Activated T-helper 2 cell treated with anti-CD3 and anti-CD28 coated beads, Interferon-gamma antibody, Interleukin-2, Interleukin-4, amounts not matched to agents 10 μg/mL and 5 μg/mL and 100 μg/mL, durations not matched to agents 14 hours and 24 hours and 36 hours (primary cell): ENCODE measurements at regions not wholly inside any gene's neighbourhood (a gene's known extent, or its start where the extent isn't known, plus 50 kb on each side); places are given as distances from the start of the nearest gene placed in this dataset.

ENCODE experiments used
- DNase-seq: peaks from one replicate; pipeline ENCODE4 v3.0.0; 2021; ENCODE audit warnings: low spot score
- H3K27ac Mint-ChIP-seq: one replicate; pipeline ENCODE4 v1.8.0; 2021; ENCODE audit warnings: mixed read lengths
- H3K27me3 Mint-ChIP-seq: one replicate; pipeline ENCODE4 v1.8.0; 2021; ENCODE audit warnings: low read depth, mixed read lengths
- H3K36me3 Mint-ChIP-seq: one replicate; pipeline ENCODE4 v1.8.0; 2021; ENCODE audit warnings: low read depth, mixed read lengths
- H3K4me1 Mint-ChIP-seq: one replicate; pipeline ENCODE4 v1.8.0; 2021; ENCODE audit warnings: low read depth, mixed read lengths
- H3K4me3 Mint-ChIP-seq: one replicate; pipeline ENCODE4 v1.8.0; 2021; ENCODE audit warnings: low read depth, mild to moderate bottlenecking, moderate library complexity, mixed read lengths
- H3K9me3 Mint-ChIP-seq: one replicate; pipeline ENCODE4 v1.8.0; 2021; ENCODE audit warnings: mixed read lengths
- intact Hi-C: fragments of 100-400 bp; cut with micrococcal nuclease; formaldehyde crosslinking; loops from one replicate; pipeline ENCODE4 v1.15.1; 2023

GRCh38 chr10:33901166-33901565 lies 566.7 kb upstream of the NRP1 start:
- H3K27ac Mint-ChIP-seq, result no peak overlapping the region

GRCh38 chr10:33900596-33900995 lies 566.1 kb upstream of the NRP1 start:
- no peak overlapping the region for H3K27ac Mint-ChIP-seq
- intact Hi-C loops, result no loop called here
- no peaks in the 10 kb centered on the region for H3K36me3 Mint-ChIP-seq
- H3K4me1 Mint-ChIP-seq, result no peaks in the 10 kb centered on the region
- no peaks in the 10 kb centered on the region for H3K27me3 Mint-ChIP-seq
- DNase-seq, result no peak
- H3K9me3 Mint-ChIP-seq, result no peaks in the 10 kb centered on the region
- no peak overlapping the region for H3K4me3 Mint-ChIP-seq

More at GRCh38 chr10:33901166-33901565, 566.7 kb upstream of the NRP1 start:
- Mint-ChIP-seq H3K36me3 (no peaks in the 10 kb centered on the region), H3K27me3 (no peaks in the 10 kb centered on the region), H3K4me1 (no peaks in the 10 kb centered on the region), H3K4me3 (no peak overlapping the region), H3K9me3 (no peaks in the 10 kb centered on the region)
- DNase-seq, result no peak
- intact Hi-C loops, result no loop called here

GRCh38 chr10:33899578-33900531 lies 565.4 kb upstream of the NRP1 start:
- H3K27ac Mint-ChIP-seq, result no peak overlapping the region
- H3K4me3 Mint-ChIP-seq, result no peak overlapping the region
- H3K4me1 Mint-ChIP-seq, result no peaks in the 10 kb centered on the region
- H3K9me3 Mint-ChIP-seq, result no peaks in the 10 kb centered on the region
- no peaks in the 10 kb centered on the region for H3K27me3 Mint-ChIP-seq
- H3K36me3 Mint-ChIP-seq, result no peaks in the 10 kb centered on the region
- intact Hi-C loops, result no loop called here
- no peak for DNase-seq

GRCh38 chr10:33897291-33897752 lies 562.9 kb upstream of the NRP1 start:
- Mint-ChIP-seq H3K9me3 (no peaks in the 10 kb centered on the region), H3K4me3 (no peak overlapping the region), H3K4me1 (no peaks in the 10 kb centered on the region), H3K36me3 (no peaks in the 10 kb centered on the region), H3K27ac (no peak overlapping the region), H3K27me3 (no peaks in the 10 kb centered on the region)
- intact Hi-C loops, result no loop called here
- DNase-seq, result no peak

- no peaks in the 10 kb centered on the region for H3K27me3 Mint-ChIP-seq
- no peaks in the 10 kb centered on the region for H3K9me3 Mint-ChIP-seq
- no peaks in the 10 kb centered on the region for H3K4me1 Mint-ChIP-seq
- intact Hi-C loops, result no loop called here
- DNase-seq, result no peak
- H3K4me3 Mint-ChIP-seq, result no peak overlapping the region
- no peak overlapping the region for H3K27ac Mint-ChIP-seq
- no peaks in the 10 kb centered on the region for H3K36me3 Mint-ChIP-seq
These were observed 559.0 kb upstream of the NRP1 start for GRCh38 chr10:33893506-33893905.

- no peaks in the 10 kb centered on the region for H3K36me3 Mint-ChIP-seq
- no peaks in the 10 kb centered on the region for H3K4me1 Mint-ChIP-seq
- no peaks in the 10 kb centered on the region for H3K9me3 Mint-ChIP-seq
- no peak for DNase-seq
- intact Hi-C loops, result no loop called here
- H3K27ac Mint-ChIP-seq, result no peak overlapping the region
- H3K27me3 Mint-ChIP-seq, result no peaks in the 10 kb centered on the region
- H3K4me3 Mint-ChIP-seq, result no peak overlapping the region
These were observed 554.9 kb upstream of the NRP1 start for GRCh38 chr10:33889371-33889770.

- no peak overlapping the region for H3K4me3 Mint-ChIP-seq
- no peak overlapping the region for H3K27ac Mint-ChIP-seq
- no peaks in the 10 kb centered on the region for H3K9me3 Mint-ChIP-seq
- H3K4me1 Mint-ChIP-seq, result no peaks in the 10 kb centered on the region
- H3K36me3 Mint-ChIP-seq, result no peaks in the 10 kb centered on the region
- no peak for DNase-seq
- H3K27me3 Mint-ChIP-seq, result no peaks in the 10 kb centered on the region
- intact Hi-C loops, result no loop called here
These were observed 552.7 kb upstream of the NRP1 start for GRCh38 chr10:33887188-33887587.

GRCh38 chr10:33886299-33886698 lies 551.8 kb upstream of the NRP1 start:
- DNase-seq, result no peak
- H3K27ac Mint-ChIP-seq, result no peak overlapping the region
- H3K27me3 Mint-ChIP-seq, result no peaks in the 10 kb centered on the region
- H3K36me3 Mint-ChIP-seq, result no peaks in the 10 kb centered on the region
- H3K4me1 Mint-ChIP-seq, result no peaks in the 10 kb centered on the region
- peaks cover 3% of the 10 kb centered on the region for H3K9me3 Mint-ChIP-seq
- intact Hi-C loops, result no loop called here
- no peak overlapping the region for H3K4me3 Mint-ChIP-seq

- Mint-ChIP-seq H3K27ac (no peak overlapping the region), H3K4me3 (no peak overlapping the region)
These were observed 550.1 kb upstream of the NRP1 start for GRCh38 chr10:33884604-33885003.

GRCh38 chr10:33883881-33884280 lies 549.4 kb upstream of the NRP1 start:
- Mint-ChIP-seq H3K36me3 (no peaks in the 10 kb centered on the region), H3K4me1 (no peaks in the 10 kb centered on the region), H3K27ac (no peak overlapping the region), H3K9me3 (peaks cover 3% of the 10 kb centered on the region), H3K27me3 (no peaks in the 10 kb centered on the region), H3K4me3 (no peak overlapping the region)
- DNase-seq, result no peak
- intact Hi-C loops, result no loop called here

More at GRCh38 chr10:33884604-33885003, 550.1 kb upstream of the NRP1 start:
- Mint-ChIP-seq H3K27me3 (no peaks in the 10 kb centered on the region), H3K9me3 (peaks cover 3% of the 10 kb centered on the region), H3K4me1 (no peaks in the 10 kb centered on the region), H3K36me3 (no peaks in the 10 kb centered on the region)
- DNase-seq, result no peak
- intact Hi-C loops, result no loop called here

- Mint-ChIP-seq H3K9me3 (peaks cover 3% of the 10 kb centered on the region), H3K4me1 (no peaks in the 10 kb centered on the region), H3K4me3 (no peak overlapping the region), H3K27me3 (no peaks in the 10 kb centered on the region), H3K27ac (no peak overlapping the region), H3K36me3 (no peaks in the 10 kb centered on the region)
- no peak for DNase-seq
- intact Hi-C loops, result no loop called here
These were observed 548.5 kb upstream of the NRP1 start for GRCh38 chr10:33882996-33883395.

- H3K27me3 Mint-ChIP-seq, result no peaks in the 10 kb centered on the region
- DNase-seq, result no peak
- H3K4me1 Mint-ChIP-seq, result no peaks in the 10 kb centered on the region
- H3K27ac Mint-ChIP-seq, result no peak overlapping the region
- H3K4me3 Mint-ChIP-seq, result no peak overlapping the region
- no peaks in the 10 kb centered on the region for H3K36me3 Mint-ChIP-seq
- intact Hi-C loops, result no loop called here
- H3K9me3 Mint-ChIP-seq, result peaks cover 3% of the 10 kb centered on the region
These were observed 545.8 kb upstream of the NRP1 start for GRCh38 chr10:33880291-33880690.

- H3K4me3 Mint-ChIP-seq, result no peak overlapping the region
- no peaks in the 10 kb centered on the region for H3K36me3 Mint-ChIP-seq
- H3K27ac Mint-ChIP-seq, result no peak overlapping the region
- intact Hi-C loops, result no loop called here
- no peaks in the 10 kb centered on the region for H3K27me3 Mint-ChIP-seq
- no peaks in the 10 kb centered on the region for H3K4me1 Mint-ChIP-seq
- no peak for DNase-seq
- peaks cover 3% of the 10 kb centered on the region for H3K9me3 Mint-ChIP-seq
These were observed 543.8 kb upstream of the NRP1 start for GRCh38 chr10:33878238-33878786.
